OCI-LY3 (cell line): ENCODE measurements at regions not wholly inside any gene's neighbourhood (a gene's known extent, or its start where the extent isn't known, plus 50 kb on each side); places are given as distances from the start of the nearest gene placed in this dataset.

ENCODE experiments used
- H2AFZ ChIP-seq: fragments of 200-600, 300-600 bp; shearing (Covaris generic); 2 replicates; pipeline ENCODE4 v1.6.0; 2014; ENCODE audit warnings: antibody characterized with exemption, low read depth, low read length
- H3K27ac ChIP-seq: fragments of 200-600, 300-600 bp; sonication (generic); 2 replicates; pipeline ENCODE4 v1.5.1; 2014; ENCODE audit warnings: mild to moderate bottlenecking, low read length, moderate library complexity, mixed read lengths
- H3K27me3 ChIP-seq: fragments of 200-600, 300-600 bp; sonication (generic); 2 replicates; pipeline ENCODE4 v1.6.1; 2014; ENCODE audit warnings: low read depth, low read length, mixed read lengths
- H3K36me3 ChIP-seq: fragments of 200-600, 300-600 bp; sonication (generic); replicated peaks from 2 replicates; pipeline ENCODE3; 2014; ENCODE audit warnings: low read depth, low read length, mixed read lengths
- H3K4me1 ChIP-seq: fragments of 300-600, 200-600 bp; sonication (generic); 2 replicates; pipeline ENCODE4 v1.6.1; 2014; ENCODE audit warnings: low read length, mixed read lengths
- H3K4me2 ChIP-seq: fragments of 200-600, 300-600 bp; sonication (generic); 2 replicates; pipeline ENCODE4 v1.6.1; 2014; ENCODE audit warnings: low read length, mixed read lengths
- H3K4me3 ChIP-seq: fragments of 300-600, 200-600 bp; sonication (generic); 2 replicates; pipeline ENCODE4 v1.5.1; 2014; ENCODE audit warnings: antibody characterized with exemption, mild to moderate bottlenecking, low read length, moderate library complexity
- H3K79me2 ChIP-seq: fragments of 300-600, 200-600 bp; shearing (Covaris generic); 2 replicates; pipeline ENCODE4 v1.6.1; 2014; ENCODE audit warnings: mild to moderate bottlenecking, low read length, mixed read lengths
- H3K9ac ChIP-seq: fragments of 300-600, 200-600 bp; shearing (Covaris generic); 2 replicates; pipeline ENCODE4 v1.6.0; 2014; ENCODE audit warnings: mild to moderate bottlenecking, low read length, moderate library complexity
- H3K9me3 ChIP-seq: fragments of 200-600, 300-600 bp; shearing (Covaris generic); 2 replicates; pipeline ENCODE4 v1.6.1; 2014; ENCODE audit warnings: low read length, mixed read lengths; ENCODE audit not compliant: insufficient read depth
- H4K20me1 ChIP-seq: fragments of 200-600, 300-600 bp; sonication (generic); 2 replicates; pipeline ENCODE4 v1.6.1; 2016; ENCODE audit warnings: low read length, mixed read lengths; ENCODE audit not compliant: insufficient read depth
- EZH2phosphoT487 ChIP-seq: fragments of 200-600 bp; shearing (Covaris generic); IDR thresholded peaks from 2 replicates; pipeline ENCODE4 v1.6.1; 2018; ENCODE audit warnings: antibody characterized with exemption, mixed run types, low read depth
- TF ChIP-seq, protein P1 (sequence below): fragments of 200-600, 300-600 bp; sonication (generic); IDR thresholded peaks from 2 replicates; pipeline ENCODE4 v1.5.1; 2014; ENCODE audit warnings: antibody characterized with exemption, low read length, low read depth

DNA sequence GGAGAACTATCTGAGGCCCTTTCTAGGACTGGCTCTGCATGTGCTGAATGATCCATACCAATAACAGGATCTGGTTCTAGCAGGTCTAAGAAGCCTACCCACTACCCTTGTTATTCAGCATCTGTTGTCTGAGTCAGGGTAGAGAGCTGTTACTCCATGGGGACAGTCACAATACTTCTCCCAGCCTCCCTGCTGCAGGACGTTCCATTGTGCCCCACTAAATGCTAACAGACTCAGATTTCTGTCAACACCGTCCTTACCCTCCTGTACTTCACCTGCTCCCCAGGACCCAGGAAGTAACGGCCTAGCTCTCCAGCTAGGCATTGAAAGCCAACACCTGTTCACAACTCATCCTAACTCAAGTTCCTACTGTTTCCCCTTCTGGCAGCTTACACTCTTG, 719.7 kb upstream of the ID2 start:
- H3K27ac ChIP-seq, result no peak overlapping the region
- H3K79me2 ChIP-seq, result no peaks in the 10 kb centered on the region
- H2AFZ ChIP-seq, result no peak overlapping the region

DNA sequence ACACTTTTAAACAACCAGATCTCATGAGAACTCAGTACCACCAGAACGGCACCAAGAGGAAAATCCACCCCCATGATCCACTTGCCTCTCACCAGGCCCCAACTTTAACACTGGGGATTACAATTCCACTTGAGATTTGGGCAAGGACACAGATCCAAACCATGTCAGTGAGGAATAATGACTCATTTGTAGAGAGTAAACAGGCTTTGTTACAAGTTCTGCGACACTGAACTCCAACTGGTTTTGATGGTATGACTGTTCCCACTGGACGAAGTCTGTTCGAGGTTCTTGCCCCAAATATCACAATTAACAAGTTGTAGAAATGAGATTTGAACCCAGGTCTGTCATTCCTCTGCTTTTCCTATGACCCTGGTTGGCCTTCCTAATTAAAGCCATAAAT, 718.1 kb upstream of the ID2 start:
- Histone ChIP-seq H4K20me1 (no peaks in the 10 kb centered on the region), H3K27ac (no peak overlapping the region), H3K27me3 (no peaks in the 10 kb centered on the region), H3K9ac (no peak overlapping the region), H3K9me3 (no peaks in the 10 kb centered on the region), H3K4me3 (no peak overlapping the region), H3K4me1 (no peaks in the 10 kb centered on the region), H2AFZ (no peak overlapping the region), H3K79me2 (no peaks in the 10 kb centered on the region), H3K4me2 (no peak overlapping the region), H3K36me3 (no peaks in the 10 kb centered on the region)
- TF ChIP-seq, protein P1, sequence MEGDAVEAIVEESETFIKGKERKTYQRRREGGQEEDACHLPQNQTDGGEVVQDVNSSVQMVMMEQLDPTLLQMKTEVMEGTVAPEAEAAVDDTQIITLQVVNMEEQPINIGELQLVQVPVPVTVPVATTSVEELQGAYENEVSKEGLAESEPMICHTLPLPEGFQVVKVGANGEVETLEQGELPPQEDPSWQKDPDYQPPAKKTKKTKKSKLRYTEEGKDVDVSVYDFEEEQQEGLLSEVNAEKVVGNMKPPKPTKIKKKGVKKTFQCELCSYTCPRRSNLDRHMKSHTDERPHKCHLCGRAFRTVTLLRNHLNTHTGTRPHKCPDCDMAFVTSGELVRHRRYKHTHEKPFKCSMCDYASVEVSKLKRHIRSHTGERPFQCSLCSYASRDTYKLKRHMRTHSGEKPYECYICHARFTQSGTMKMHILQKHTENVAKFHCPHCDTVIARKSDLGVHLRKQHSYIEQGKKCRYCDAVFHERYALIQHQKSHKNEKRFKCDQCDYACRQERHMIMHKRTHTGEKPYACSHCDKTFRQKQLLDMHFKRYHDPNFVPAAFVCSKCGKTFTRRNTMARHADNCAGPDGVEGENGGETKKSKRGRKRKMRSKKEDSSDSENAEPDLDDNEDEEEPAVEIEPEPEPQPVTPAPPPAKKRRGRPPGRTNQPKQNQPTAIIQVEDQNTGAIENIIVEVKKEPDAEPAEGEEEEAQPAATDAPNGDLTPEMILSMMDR, result no peak

More for the DNA sequence above, 719.7 kb upstream of the ID2 start:
- no peaks in the 10 kb centered on the region for H3K9me3 ChIP-seq
- TF ChIP-seq EZH2phosphoT487, result no peak
- TF ChIP-seq, protein P1, result no peak
- no peak overlapping the region for H3K4me3 ChIP-seq
- no peaks in the 10 kb centered on the region for H4K20me1 ChIP-seq
- H3K4me1 ChIP-seq, result no peaks in the 10 kb centered on the region
- H3K9ac ChIP-seq, result no peak overlapping the region
- H3K27me3 ChIP-seq, result no peaks in the 10 kb centered on the region
- H3K36me3 ChIP-seq, result no peaks in the 10 kb centered on the region
- H3K4me2 ChIP-seq, result no peak overlapping the region

DNA sequence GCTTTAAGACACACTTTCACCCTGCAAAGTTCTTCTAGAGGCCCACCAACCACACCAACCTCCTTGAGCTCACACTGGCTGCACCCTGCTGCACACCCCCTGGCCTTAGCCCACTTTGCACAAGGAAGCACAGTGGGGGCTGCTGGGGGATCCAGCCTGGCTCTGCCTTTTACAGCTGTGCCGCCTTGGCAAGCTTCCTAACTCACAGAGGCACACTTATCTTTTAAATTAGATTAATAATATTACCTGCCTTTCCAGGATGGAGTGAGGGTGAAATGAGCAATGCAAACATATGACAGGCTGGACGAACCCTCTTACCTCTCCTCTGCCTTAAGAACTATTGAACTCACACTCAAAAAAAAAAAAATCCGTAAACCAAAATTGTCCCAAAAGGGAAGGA, 715.8 kb upstream of the ID2 start:
- Histone ChIP-seq H3K27me3 (no peaks in the 10 kb centered on the region), H3K79me2 (no peaks in the 10 kb centered on the region), H3K4me1 (no peaks in the 10 kb centered on the region), H2AFZ (no peak overlapping the region), H3K36me3 (no peaks in the 10 kb centered on the region), H3K9me3 (no peaks in the 10 kb centered on the region), H4K20me1 (no peaks in the 10 kb centered on the region), H3K4me3 (no peak overlapping the region), H3K9ac (no peak overlapping the region), H3K27ac (no peak overlapping the region), H3K4me2 (no peak overlapping the region)
- no peak for TF ChIP-seq EZH2phosphoT487
- TF ChIP-seq, protein P1, result no peak

DNA sequence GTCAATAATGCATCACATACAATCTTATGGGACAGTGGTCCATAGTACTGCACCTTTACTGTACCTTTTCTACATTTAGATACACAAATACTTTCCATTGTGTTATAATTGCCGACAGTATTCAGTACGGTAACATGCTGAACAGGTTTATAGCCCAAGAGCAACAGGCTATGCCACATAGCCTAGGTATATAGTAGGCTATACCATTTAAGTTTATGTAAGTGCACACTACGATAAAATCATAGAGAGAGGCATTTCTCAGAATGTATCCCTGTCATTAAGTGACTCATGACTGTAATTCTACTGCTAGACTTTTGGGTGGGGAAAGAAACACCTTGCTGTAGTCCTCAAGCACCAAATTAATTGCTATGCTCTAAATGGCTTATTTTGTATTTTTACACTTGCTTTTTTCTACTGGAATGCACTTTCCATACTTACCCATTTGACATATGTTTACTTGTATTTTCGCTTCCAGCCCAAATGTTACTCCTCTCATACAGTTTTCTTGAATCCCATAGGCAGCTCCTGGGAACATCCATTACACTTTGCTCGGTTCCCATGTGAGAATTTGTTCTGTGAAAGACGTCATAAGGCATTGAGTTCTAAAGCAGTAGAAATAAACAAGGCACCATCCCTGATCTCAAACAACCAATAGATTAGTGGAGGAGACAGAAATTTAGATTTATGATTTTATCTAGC, 714.0 kb upstream of the ID2 start:
- H4K20me1 ChIP-seq, result no peaks in the 10 kb centered on the region
- no peaks in the 10 kb centered on the region for H3K4me1 ChIP-seq
- TF ChIP-seq, protein P1, result no peak
- TF ChIP-seq EZH2phosphoT487, result no peak
- H3K9me3 ChIP-seq, result no peaks in the 10 kb centered on the region
- H2AFZ ChIP-seq, result no peak overlapping the region
- H3K27ac ChIP-seq, result no peak overlapping the region
- H3K4me3 ChIP-seq, result no peak overlapping the region
- H3K9ac ChIP-seq, result no peak overlapping the region
- H3K79me2 ChIP-seq, result no peaks in the 10 kb centered on the region
- no peak overlapping the region for H3K4me2 ChIP-seq
- H3K27me3 ChIP-seq, result no peaks in the 10 kb centered on the region
- no peaks in the 10 kb centered on the region for H3K36me3 ChIP-seq
